K562 (cell line): ENCODE measurements at regions not wholly inside any gene's neighbourhood (a gene's known extent, or its start where the extent isn't known, plus 50 kb on each side); places are given as distances from the start of the nearest gene placed in this dataset.

Source experiments
- ATAC-seq: fragments of 200-7000 bp; cut with Tn5 transposase; 3 replicates; pipeline ENCODE4 v1.9.1; 2020; ENCODE audit warnings: moderate library complexity
- BruUV-seq: library from RNA; stranded (reverse); fragments of 400-500 nt; replicated peaks from 2 replicates; lab custom pipeline; 2021; lab: Mats Ljungman, UMichigan
- CTCF ChIA-PET: fragments of 300-600 bp; formaldehyde crosslinking; extraction: SDS; loops from one replicate; lab custom pipeline; 2021; ENCODE audit warnings: low intra/inter-chr PET ratio; lab: Yijun Ruan, JAX
- POLR2A ChIA-PET: fragments of 300-600, 350-650 bp; sonication (Branson Sonifier 250); formaldehyde crosslinking; extraction: SDS; loops from one replicate; lab custom pipeline; 2021; ENCODE audit warnings: antibody characterized with exemption, inconsistent platforms; lab: Yijun Ruan, JAX
- DNase-seq, 4 experiments: peaks; one replicate each; pipeline versions ENCODE4 v3.0.0 to v3.0.0-alpha.2; 2011 to 2018; ENCODE audit warnings: low spot score in 3 of 4, mixed read lengths in 3 of 4; ENCODE audit errors: extremely low read depth in 1 of 4
- FAIRE-seq: peaks from 2 replicates; lab custom pipeline; 2011; peaks lifted over from hg19 to GRCh38; lab: Jason Lieb, UNC
- H2AFZ ChIP-seq: 2 replicates; pipeline ENCODE4 v1.6.0; 2011; ENCODE audit warnings: low read depth, low read length, control low read depth, inconsistent platforms
- H3K27ac ChIP-seq: fragments of 200-600 bp; 3 replicates; pipeline ENCODE4 v1.8.0; 2011; ENCODE audit warnings: low read depth, mild to moderate bottlenecking, control low read depth, inconsistent platforms, low read length, moderate library complexity, mixed read lengths; ENCODE audit errors: extremely low read depth
- H3K27me3 ChIP-seq, 2 experiments: fragments of 300-600 bp in 1 of 2; 2 replicates in 1 of 2; 3 replicates in 1 of 2; pipeline versions ENCODE4 v1.6.0 to v1.8.0; 2011; ENCODE audit warnings: inconsistent platforms in 2 of 2, low read length in 2 of 2, mild to moderate bottlenecking in 1 of 2, mixed read lengths in 1 of 2, moderate library complexity in 1 of 2; ENCODE audit not compliant: control insufficient read depth in 2 of 2, insufficient read depth in 2 of 2
- H3K36me3 ChIP-seq: fragments of 300-600 bp; 3 replicates; pipeline ENCODE4 v1.8.0; 2011; ENCODE audit warnings: mild to moderate bottlenecking, low read length, inconsistent platforms; ENCODE audit not compliant: control insufficient read depth, insufficient read depth
- H3K4me1 ChIP-seq, 2 experiments: fragments of 200-600 bp in 1 of 2; replicated peaks in 1 of 2; 2 replicates in 1 of 2; 3 replicates in 1 of 2; pipeline versions ENCODE4 v1.5.1 to v1.8.0; 2011; ENCODE audit warnings: inconsistent platforms in 2 of 2, low read length in 2 of 2, mild to moderate bottlenecking in 1 of 2, mixed read lengths in 1 of 2, moderate library complexity in 1 of 2; ENCODE audit not compliant: control insufficient read depth in 2 of 2, insufficient read depth in 2 of 2
- H3K4me2 ChIP-seq: 2 replicates; pipeline ENCODE4 v1.6.1; 2011; ENCODE audit warnings: low read length, control low read depth, inconsistent platforms, mixed read lengths; ENCODE audit not compliant: insufficient read depth
- H3K4me3 ChIP-seq: fragments of 200-600 bp; sonication (generic), shearing (Covaris generic); 2 replicates; pipeline ENCODE4 v1.5.1; 2016; ENCODE audit warnings: control low read depth, inconsistent platforms
- H3K79me2 ChIP-seq: fragments of 200-600 bp; 3 replicates; pipeline ENCODE4 v1.8.0; 2011; ENCODE audit warnings: low read length, inconsistent platforms; ENCODE audit not compliant: control insufficient read depth, insufficient read depth
- H3K9ac ChIP-seq, 2 experiments: 2 replicates each; pipeline versions ENCODE4 v1.6.0 to v1.6.1; 2011; ENCODE audit warnings: low read depth in 2 of 2, low read length in 2 of 2, control low read depth in 1 of 2, inconsistent platforms in 1 of 2, mild to moderate bottlenecking in 1 of 2, mixed read lengths in 1 of 2; ENCODE audit not compliant: insufficient read depth in 1 of 2
- H3K9me1 ChIP-seq: one replicate; pipeline ENCODE4 v1.6.0; 2011; ENCODE audit warnings: inconsistent platforms, mild to moderate bottlenecking, low read length, moderate library complexity; ENCODE audit not compliant: control insufficient read depth, insufficient read depth
- H3K9me3 ChIP-seq: replicated peaks from 2 replicates; pipeline ENCODE4 v1.5.1; 2011; ENCODE audit warnings: low read depth, low read length, inconsistent platforms; ENCODE audit not compliant: control insufficient read depth, insufficient read depth
- H4K20me1 ChIP-seq: replicated peaks from 2 replicates; pipeline ENCODE4 v1.6.1; 2011; ENCODE audit warnings: low read length, inconsistent platforms, mixed read lengths; ENCODE audit not compliant: control insufficient read depth, insufficient read depth
- BCOR ChIP-seq: fragments of 450-650 bp; IDR thresholded peaks from 2 replicates; pipeline ENCODE4 v1.6.1; 2016
- BRF1 ChIP-seq: IDR thresholded peaks from 3 replicates; pipeline ENCODE4 v1.6.1; 2011; ENCODE audit warnings: borderline replicate concordance, mild to moderate bottlenecking; ENCODE audit not compliant: insufficient read length; ENCODE audit errors: extremely low read depth
- CEBPG ChIP-seq, 3 experiments: fragments of 200-800 bp in 1 of 3; sonication (Bioruptor generic) in 1 of 3; sonication (generic) in 1 of 3; formaldehyde crosslinking in 1 of 3; IDR thresholded peaks in 2 of 3; conservative IDR thresholded peaks in 1 of 3; 2 replicates each; pipeline versions ENCODE4 v1.6.1 to v1.8.0; 2016 to 2022; ENCODE audit warnings: missing compliant biosample characterization in 2 of 3, missing genetic modification characterization in 2 of 3, mild to moderate bottlenecking in 1 of 3, missing genetic modification reagents in 1 of 3
- HNRNPUL1 ChIP-seq: fragments of 200-400 bp; formaldehyde crosslinking; IDR thresholded peaks from 2 replicates; pipeline ENCODE4 v1.6.1; 2017; ENCODE audit warnings: low read length
- NFIC ChIP-seq: fragments of 450-650 bp; IDR thresholded peaks from 2 replicates; pipeline ENCODE4 v1.6.1; 2017; ENCODE audit warnings: mild to moderate bottlenecking, inconsistent platforms
- PURB ChIP-seq: sonication (generic); formaldehyde crosslinking; IDR thresholded peaks from 2 replicates; pipeline ENCODE4 v1.9.0; 2021; ENCODE audit warnings: low read depth, mild to moderate bottlenecking, missing genetic modification reagents
- RB1 ChIP-seq: fragments of 450-650 bp; IDR thresholded peaks from 2 replicates; pipeline ENCODE4 v1.6.1; 2017; ENCODE audit warnings: low read depth, mild to moderate bottlenecking
- ZBTB7A ChIP-seq: IDR thresholded peaks from 2 replicates; pipeline ENCODE4 v1.6.1; 2011; ENCODE audit warnings: low read depth, mild to moderate bottlenecking, low read length, moderate library complexity, borderline replicate concordance; ENCODE audit not compliant: control insufficient read depth
- WGBS: fragments of 100-300 bp; shearing (Covaris generic); methylation state at CpG from one replicate; pipeline ENCODE4 v1.1.6; 2016; ENCODE audit warnings: low coverage, mixed read lengths; ENCODE audit not compliant: insufficient coverage; ENCODE audit errors: missing lambda C conversion rate; 5-methylcytosine and 5-hydroxymethylcytosine counted together
- in situ Hi-C: fragments of 300-500 bp; cut with MboI; formaldehyde crosslinking; loops from 4 replicates; pipeline ENCODE4 v1.15.0; 2018; ENCODE audit warnings: inconsistent platforms, mixed read lengths
- intact Hi-C: fragments of 100-400 bp; cut with micrococcal nuclease; formaldehyde crosslinking; loops from 2 replicates; pipeline ENCODE4 v1.14.2; 2022
- TF ChIP-seq, protein P1 (sequence below), 2 experiments: fragments of 450-650 bp in 1 of 2; sonication (generic) in 1 of 2; formaldehyde crosslinking in 1 of 2; IDR thresholded peaks in 1 of 2; conservative IDR thresholded peaks in 1 of 2; 2 replicates each; pipeline versions ENCODE4 v1.6.1 to v1.8.1; 2016 to 2023; ENCODE audit warnings: mild to moderate bottlenecking in 2 of 2, moderate library complexity in 2 of 2, inconsistent platforms in 1 of 2, missing genetic modification reagents in 1 of 2
- TF ChIP-seq, protein P2 (sequence below): sonication (generic); formaldehyde crosslinking; IDR thresholded peaks from 2 replicates; pipeline ENCODE4 v1.8.0; 2023; ENCODE audit warnings: mild to moderate bottlenecking, missing genetic modification reagents
- TF ChIP-seq, protein P3 (sequence below): fragments of 250-450 bp; sonication (Bioruptor Pico); IDR thresholded peaks from 2 replicates; pipeline ENCODE4 v1.9.0; 2021; ENCODE audit warnings: mild to moderate bottlenecking

DNA sequence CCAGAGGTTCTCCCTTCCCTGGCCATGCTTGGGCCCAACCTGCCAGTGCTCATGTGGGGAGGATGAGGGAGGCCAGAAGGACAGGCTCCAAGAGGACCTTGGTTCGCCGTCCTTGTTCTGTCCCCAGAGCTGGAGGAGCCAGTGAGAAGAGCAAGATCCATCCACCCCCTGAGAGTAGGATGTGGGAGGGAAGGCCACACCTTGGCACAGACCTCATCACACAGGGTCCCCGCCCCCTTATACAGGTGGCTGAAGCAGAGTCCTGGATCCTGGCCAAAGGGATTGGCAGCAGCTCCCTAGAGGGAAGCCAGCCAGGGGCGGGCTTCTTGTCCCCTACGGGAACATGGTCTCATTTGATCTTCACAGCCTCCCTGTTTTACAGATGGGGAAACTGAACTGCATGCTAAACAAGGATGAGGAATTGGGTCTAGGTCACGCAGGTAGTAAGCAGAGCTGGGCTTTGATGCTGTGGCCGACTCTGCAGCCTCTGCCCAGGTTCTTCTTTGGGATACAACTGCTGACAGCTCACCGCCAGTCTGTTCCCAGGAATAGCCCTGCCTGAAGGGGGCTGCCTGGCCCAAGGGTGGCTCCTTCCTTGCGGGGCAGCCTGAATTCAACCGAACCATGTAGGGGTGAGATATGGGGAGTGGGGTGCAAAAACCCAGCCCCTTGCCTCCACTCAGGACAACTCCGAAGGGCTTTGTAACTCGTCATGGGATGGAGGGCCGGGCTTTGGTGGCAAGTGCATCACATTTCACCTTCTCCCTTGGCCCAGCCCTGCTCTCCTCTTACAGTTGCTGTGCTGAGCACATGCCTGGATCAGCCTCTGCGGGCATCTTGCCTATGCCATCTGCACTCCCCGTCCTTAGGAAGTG is 62.2 kb upstream of the KDM7A start:
- ChIA-PET CTCF (no interaction called here), POLR2A (interaction anchor here (0.8 kb wide), 1 partner anchor 55 kb away, joined by 3 read pairs; no protein-coding TSS in a partner anchor)
- peaks cover 37 to 42% of the 10 kb centered on the region in 2 experiments for H3K4me1 ChIP-seq
- no peaks in the 10 kb centered on the region for H3K79me2 ChIP-seq
- FAIRE-seq (no peak), ATAC-seq (no peak), DNase-seq (peak in 1 of 4 experiments; percentile 46)
- H2AFZ ChIP-seq = peak overlapping the region; percentile 13; the same call in 1 of the 2 replicates
- no peak overlapping the region for H3K4me2 ChIP-seq
- TF ChIP-seq HNRNPUL1 (no peak), NFIC (peak; percentile 31; the same call in 1 of the 2 replicates), ZBTB7A (0 out of 2 replicates have a peak, but pooled peaks have one; percentile 25)
- peak overlapping the region in 1 of 2 experiments; percentile 64; a peak in 2 of 4 replicates for H3K9ac ChIP-seq
- intact Hi-C loops = no loop called here
- H3K27me3 ChIP-seq = no peaks in the 10 kb centered on the region
- no peak overlapping the region for H3K4me3 ChIP-seq
- no peaks in the 10 kb centered on the region for H3K9me1 ChIP-seq
- 71% methylated on average over 15 of the region's 15 CpGs for WGBS
- no peak overlapping the region for H3K27ac ChIP-seq
- in situ Hi-C loops = no loop called here
- H3K9me3 ChIP-seq = no peaks in the 10 kb centered on the region
- no peaks in the 10 kb centered on the region for H3K36me3 ChIP-seq
- no TSS peak for BruUV-seq
- H4K20me1 ChIP-seq = no peaks in the 10 kb centered on the region

DNA sequence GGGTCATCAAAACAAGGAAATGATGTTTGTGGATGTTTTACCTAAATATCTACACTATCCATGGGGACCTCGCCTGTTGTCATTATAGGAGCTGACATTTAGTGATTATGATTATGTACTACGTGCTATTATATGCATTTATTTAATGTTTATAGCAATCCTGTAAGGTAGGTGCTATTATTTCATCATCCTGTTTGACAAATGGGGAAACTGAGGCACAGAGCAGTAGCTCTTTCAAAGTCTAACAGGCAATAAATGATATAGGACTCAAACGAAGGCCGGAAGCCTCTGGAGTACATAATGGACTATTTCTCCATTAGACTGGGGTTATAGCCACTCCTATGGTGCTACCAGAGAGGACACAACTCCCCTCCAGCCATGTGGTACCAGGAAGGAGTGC is 60.6 kb upstream of the KDM7A start:
- Histone ChIP-seq H3K36me3 (no peaks in the 10 kb centered on the region), H3K4me1 (peaks cover 22 to 30% of the 10 kb centered on the region in 2 experiments), H2AFZ (no peak overlapping the region), H3K9me1 (no peaks in the 10 kb centered on the region), H3K9me3 (no peaks in the 10 kb centered on the region), H3K4me2 (no peak overlapping the region), H4K20me1 (no peaks in the 10 kb centered on the region), H3K27ac (no peak overlapping the region), H3K9ac (no peak overlapping the region), H3K4me3 (no peak overlapping the region), H3K27me3 (no peaks in the 10 kb centered on the region), H3K79me2 (no peaks in the 10 kb centered on the region)
- BruUV-seq = no TSS peak
- in situ Hi-C loops (no loop called here), intact Hi-C loops (no loop called here)
- ATAC-seq = no peak
- WGBS = 57% methylated on average over 4 of the region's 4 CpGs
- no peak for DNase-seq
- no peak for FAIRE-seq
- CTCF ChIA-PET = no interaction called here
- POLR2A ChIA-PET = interaction anchor here (0.5 to 1.4 kb wide), 4 partner anchors 12 to 154 kb away, joined by 3 to 8 read pairs (median 3); no protein-coding TSS in a partner anchor
- TF ChIP-seq BCOR (peak; percentile 77), PURB (no peak), RB1 (no peak), BRF1 (no peak), CEBPG (CRISPR knock-in tag; IDR thresholded peaks at IDR 0.05) (no peak; the same call in 1 of the 2 replicates), CEBPG (tag; conservative IDR thresholded peaks at IDR 0.05 in 1 of 2, IDR thresholded peaks at IDR 0.05 in 1 of 2) (peak; percentile 51 to 55; a peak in 3 of 4 replicates)
- TF ChIP-seq, protein P1, sequence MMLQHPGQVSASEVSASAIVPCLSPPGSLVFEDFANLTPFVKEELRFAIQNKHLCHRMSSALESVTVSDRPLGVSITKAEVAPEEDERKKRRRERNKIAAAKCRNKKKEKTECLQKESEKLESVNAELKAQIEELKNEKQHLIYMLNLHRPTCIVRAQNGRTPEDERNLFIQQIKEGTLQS (IDR thresholded peaks at IDR 0.05) = peak; percentile 53
- TF ChIP-seq, protein P1 (CRISPR knock-in tag; conservative IDR thresholded peaks at IDR 0.05) = no peak
- TF ChIP-seq, protein P2, sequence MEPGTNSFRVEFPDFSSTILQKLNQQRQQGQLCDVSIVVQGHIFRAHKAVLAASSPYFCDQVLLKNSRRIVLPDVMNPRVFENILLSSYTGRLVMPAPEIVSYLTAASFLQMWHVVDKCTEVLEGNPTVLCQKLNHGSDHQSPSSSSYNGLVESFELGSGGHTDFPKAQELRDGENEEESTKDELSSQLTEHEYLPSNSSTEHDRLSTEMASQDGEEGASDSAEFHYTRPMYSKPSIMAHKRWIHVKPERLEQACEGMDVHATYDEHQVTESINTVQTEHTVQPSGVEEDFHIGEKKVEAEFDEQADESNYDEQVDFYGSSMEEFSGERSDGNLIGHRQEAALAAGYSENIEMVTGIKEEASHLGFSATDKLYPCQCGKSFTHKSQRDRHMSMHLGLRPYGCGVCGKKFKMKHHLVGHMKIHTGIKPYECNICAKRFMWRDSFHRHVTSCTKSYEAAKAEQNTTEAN (CRISPR knock-in tag) = no peak
- TF ChIP-seq, protein P3, sequence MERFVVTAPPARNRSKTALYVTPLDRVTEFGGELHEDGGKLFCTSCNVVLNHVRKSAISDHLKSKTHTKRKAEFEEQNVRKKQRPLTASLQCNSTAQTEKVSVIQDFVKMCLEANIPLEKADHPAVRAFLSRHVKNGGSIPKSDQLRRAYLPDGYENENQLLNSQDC (CRISPR knock-in tag) = no peak
